Right renal cortex interstitium (tissue), 3 donors: ENCODE measurements at regions not wholly inside any gene's neighbourhood (a gene's known extent, or its start where the extent isn't known, plus 50 kb on each side); places are given as distances from the start of the nearest gene placed in this dataset.

Experiments
- DNase-seq, 3 donors: peaks; one replicate each; pipeline ENCODE4 v3.0.0-alpha.2; 2013; ENCODE audit warnings: low read depth in 3 of 3, low spot score in 2 of 3

GRCh38 chr18:42683094-42683493 is 432.4 kb downstream of the RIT2 start:
- DNase-seq: no peak

GRCh38 chr18:42689310-42689709 is 426.2 kb downstream of the RIT2 start:
- DNase-seq: no peak
